Sigmoid colon (tissue), 4 donors: ENCODE measurements at regions not wholly inside any gene's neighbourhood (a gene's known extent, or its start where the extent isn't known, plus 50 kb on each side); places are given as distances from the start of the nearest gene placed in this dataset.

Experiments used
- EP300 ChIP-seq, 4 donors: sonication (generic); formaldehyde crosslinking; IDR thresholded peaks; one replicate each; pipeline ENCODE4 v1.6.1; 2017; ENCODE audit warnings: antibody characterized with exemption in 4 of 4
- POLR2A ChIP-seq, 2 donors: fragments of 450-650 bp; IDR thresholded peaks; one replicate each; pipeline ENCODE4 v1.6.1; 2016; ENCODE audit warnings: antibody characterized with exemption in 2 of 2, mild to moderate bottlenecking in 2 of 2, moderate library complexity in 2 of 2
- POLR2AphosphoS5 ChIP-seq, 4 donors: sonication (generic); formaldehyde crosslinking; IDR thresholded peaks; one replicate each; pipeline ENCODE4 v1.6.1; 2017; ENCODE audit warnings: antibody characterized with exemption in 4 of 4
- TF ChIP-seq, protein P1 (sequence below), 4 experiments: fragments of 450-650 bp in 3 of 4; fragments of 200-600 bp in 1 of 4; IDR thresholded peaks; one replicate each; pipeline ENCODE4 v1.5.1; 2016 to 2019; ENCODE audit warnings: antibody characterized with exemption in 4 of 4, mild to moderate bottlenecking in 3 of 4, moderate library complexity in 2 of 4

DNA sequence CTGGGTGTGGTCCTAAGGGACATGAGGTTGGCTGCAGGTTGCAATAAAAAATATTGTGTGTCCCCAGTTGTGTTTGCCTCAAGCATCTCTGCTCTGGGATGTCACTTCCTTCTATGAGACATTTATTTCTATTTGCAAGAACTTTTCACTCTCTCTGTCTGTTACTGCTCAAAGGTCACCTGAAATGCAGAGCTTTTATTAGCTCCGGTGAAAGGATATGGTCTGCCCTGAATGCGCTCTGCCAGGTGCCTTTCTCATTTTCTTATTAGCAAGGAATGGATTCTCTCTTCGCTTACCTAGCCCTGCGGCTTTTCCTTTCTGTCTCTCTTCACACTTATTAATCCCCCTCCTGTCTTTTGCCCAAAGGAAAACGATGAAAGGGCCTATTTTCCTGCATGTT, 526.1 kb downstream of the TMEM38B start:
- TF ChIP-seq, protein P1, sequence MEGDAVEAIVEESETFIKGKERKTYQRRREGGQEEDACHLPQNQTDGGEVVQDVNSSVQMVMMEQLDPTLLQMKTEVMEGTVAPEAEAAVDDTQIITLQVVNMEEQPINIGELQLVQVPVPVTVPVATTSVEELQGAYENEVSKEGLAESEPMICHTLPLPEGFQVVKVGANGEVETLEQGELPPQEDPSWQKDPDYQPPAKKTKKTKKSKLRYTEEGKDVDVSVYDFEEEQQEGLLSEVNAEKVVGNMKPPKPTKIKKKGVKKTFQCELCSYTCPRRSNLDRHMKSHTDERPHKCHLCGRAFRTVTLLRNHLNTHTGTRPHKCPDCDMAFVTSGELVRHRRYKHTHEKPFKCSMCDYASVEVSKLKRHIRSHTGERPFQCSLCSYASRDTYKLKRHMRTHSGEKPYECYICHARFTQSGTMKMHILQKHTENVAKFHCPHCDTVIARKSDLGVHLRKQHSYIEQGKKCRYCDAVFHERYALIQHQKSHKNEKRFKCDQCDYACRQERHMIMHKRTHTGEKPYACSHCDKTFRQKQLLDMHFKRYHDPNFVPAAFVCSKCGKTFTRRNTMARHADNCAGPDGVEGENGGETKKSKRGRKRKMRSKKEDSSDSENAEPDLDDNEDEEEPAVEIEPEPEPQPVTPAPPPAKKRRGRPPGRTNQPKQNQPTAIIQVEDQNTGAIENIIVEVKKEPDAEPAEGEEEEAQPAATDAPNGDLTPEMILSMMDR (IDR thresholded peaks at IDR 0.05): no peak
- TF ChIP-seq POLR2A (IDR thresholded peaks at IDR 0.05) (no peak), POLR2AphosphoS5 (IDR thresholded peaks at IDR 0.05) (no peak), EP300 (IDR thresholded peaks at IDR 0.05) (no peak)
